CD4-positive, alpha-beta memory T cell (primary cell): ENCODE measurements at regions not wholly inside any gene's neighbourhood (a gene's known extent, or its start where the extent isn't known, plus 50 kb on each side); places are given as distances from the start of the nearest gene placed in this dataset.

Experiments
- CTCF ChIA-PET: fragments of 350-600 bp; sonication (Branson Sonifier 250); formaldehyde crosslinking; loops from one replicate; lab custom pipeline; 2021; ENCODE audit warnings: inconsistent platforms; ENCODE audit not compliant: partially characterized antibody; lab: Charles Lee
- POLR2A ChIA-PET: fragments of 350-600 bp; sonication (Branson Sonifier 250); formaldehyde crosslinking; loops from one replicate; lab custom pipeline; 2021; ENCODE audit not compliant: partially characterized antibody; lab: Charles Lee
- DNase-seq, 5 donors: peaks; one replicate each; pipeline versions ENCODE4 v3.0.0 to v3.0.0-alpha.2; 2020 to 2022; ENCODE audit warnings: mixed read lengths in 1 of 5
- H3K27ac ChIP-seq: one replicate; pipeline ENCODE4 v1.7.0; 2013; ENCODE audit warnings: low read depth, low read length
- H3K27me3 ChIP-seq: 2 replicates; pipeline ENCODE4 v1.7.0; 2013; ENCODE audit warnings: mild to moderate bottlenecking, low read length, moderate library complexity; ENCODE audit not compliant: insufficient read depth
- H3K36me3 ChIP-seq: 2 replicates; pipeline ENCODE4 v1.7.0; 2013; ENCODE audit warnings: mild to moderate bottlenecking, low read length, moderate library complexity; ENCODE audit not compliant: insufficient read depth
- H3K4me1 ChIP-seq: 2 replicates; pipeline ENCODE4 v1.7.0; 2013; ENCODE audit warnings: mild to moderate bottlenecking, low read length, moderate library complexity; ENCODE audit not compliant: insufficient read depth
- H3K4me3 ChIP-seq, 2 donors: one replicate each; pipeline ENCODE4 v1.7.0; 2013; ENCODE audit warnings: low read length in 2 of 2, mild to moderate bottlenecking in 1 of 2
- H3K9me3 ChIP-seq, 2 donors: one replicate each; pipeline ENCODE4 v1.7.0; 2013; ENCODE audit warnings: low read length in 2 of 2, control low read depth in 1 of 2; ENCODE audit not compliant: control insufficient read depth in 1 of 2
- H3K27ac Mint-ChIP-seq, 7 donors: one replicate each; pipeline ENCODE4 v1.8.0; 2020 to 2021; ENCODE audit warnings: mixed read lengths in 7 of 7, mild to moderate bottlenecking in 6 of 7, inconsistent platforms in 3 of 7, moderate library complexity in 3 of 7
- H3K27me3 Mint-ChIP-seq, 2 donors: one replicate each; pipeline ENCODE4 v1.8.0; 2020 to 2021; ENCODE audit warnings: mixed read lengths in 2 of 2
- H3K36me3 Mint-ChIP-seq, 2 donors: one replicate each; pipeline ENCODE4 v1.8.0; 2020 to 2021; ENCODE audit warnings: mixed read lengths in 2 of 2, inconsistent platforms in 1 of 2, mild to moderate bottlenecking in 1 of 2
- H3K4me1 Mint-ChIP-seq, 4 donors: one replicate each; pipeline ENCODE4 v1.8.0; 2020 to 2021; ENCODE audit warnings: mixed read lengths in 4 of 4, mild to moderate bottlenecking in 1 of 4
- H3K4me3 Mint-ChIP-seq, 8 donors: one replicate each; pipeline ENCODE4 v1.8.0; 2020 to 2021; ENCODE audit warnings: mixed read lengths in 8 of 8, mild to moderate bottlenecking in 7 of 8, moderate library complexity in 6 of 8, inconsistent platforms in 3 of 8
- H3K9me3 Mint-ChIP-seq, 8 donors: one replicate each; pipeline ENCODE4 v1.8.0; 2020 to 2021; ENCODE audit warnings: mixed read lengths in 8 of 8, mild to moderate bottlenecking in 5 of 8, inconsistent platforms in 3 of 8, moderate library complexity in 1 of 8
- intact Hi-C: fragments of 100-400 bp; cut with micrococcal nuclease; formaldehyde crosslinking; loops from one replicate; pipeline ENCODE4 v1.15.1; 2023

DNA sequence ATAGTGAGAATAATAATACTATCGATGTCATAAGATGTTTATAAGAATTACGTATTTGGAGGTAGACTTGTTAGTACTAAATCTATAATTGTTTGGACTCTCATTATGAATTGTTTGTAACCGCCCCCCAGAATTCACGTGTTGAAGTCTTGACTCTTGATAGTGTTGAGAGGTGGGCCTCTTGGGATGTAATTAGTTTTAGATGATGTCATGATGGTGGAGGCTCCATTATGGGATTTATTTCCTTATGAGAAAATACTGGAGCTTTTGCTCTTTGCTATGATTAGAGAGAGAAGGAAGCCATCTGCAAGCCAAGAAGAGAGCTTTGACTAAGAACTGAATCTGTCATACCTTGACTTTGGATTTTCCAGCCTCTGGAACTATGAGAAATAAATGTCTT, 142.2 kb downstream of the PRDM9 start:
- H3K27me3 Mint-ChIP-seq: no peaks in the 10 kb centered on the region
- H3K27ac Mint-ChIP-seq: no peak overlapping the region
- CTCF ChIA-PET: no interaction called here
- H3K27me3 ChIP-seq: no peaks in the 10 kb centered on the region
- DNase-seq: no peak
- no peaks in the 10 kb centered on the region for H3K36me3 ChIP-seq
- H3K4me3 Mint-ChIP-seq: no peak overlapping the region
- intact Hi-C loops: no loop called here
- no peak overlapping the region for H3K27ac ChIP-seq
- no peaks in the 10 kb centered on the region for H3K4me1 Mint-ChIP-seq
- H3K9me3 ChIP-seq: no peaks in the 10 kb centered on the region
- no peaks in the 10 kb centered on the region for H3K36me3 Mint-ChIP-seq
- POLR2A ChIA-PET: no interaction called here
- H3K4me3 ChIP-seq: no peak overlapping the region
- H3K9me3 Mint-ChIP-seq: peaks cover 2 to 36% (median 17%) of the 10 kb centered on the region in 8 donors
- no peaks in the 10 kb centered on the region for H3K4me1 ChIP-seq

DNA sequence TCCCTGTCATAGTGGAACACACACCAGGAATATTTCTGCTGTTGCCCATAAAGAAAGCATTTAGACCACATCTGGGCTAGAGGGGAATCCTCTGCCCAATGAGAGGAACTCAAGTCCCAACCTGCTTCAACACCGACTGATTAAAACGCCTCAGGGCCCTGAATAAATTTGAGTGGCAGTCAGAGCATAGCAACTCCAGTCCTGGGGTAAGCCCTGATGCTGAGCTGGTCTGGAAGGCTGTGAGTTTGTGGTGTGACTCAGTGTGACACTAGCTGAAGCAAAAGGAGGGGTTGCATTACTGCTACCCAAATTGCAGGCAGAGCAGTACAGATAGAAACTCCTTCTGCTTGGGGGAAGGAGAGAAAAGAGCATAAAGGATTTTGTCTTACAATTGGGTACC, 148.3 kb downstream of the PRDM9 start:
- Histone ChIP-seq H3K36me3 (no peaks in the 10 kb centered on the region), H3K27me3 (no peaks in the 10 kb centered on the region), H3K4me1 (no peaks in the 10 kb centered on the region), H3K27ac (no peak overlapping the region), H3K4me3 (no peak overlapping the region), H3K9me3 (no peaks in the 10 kb centered on the region)
- no peak for DNase-seq
- ChIA-PET POLR2A (no interaction called here), CTCF (no interaction called here)
- Mint-ChIP-seq H3K36me3 (no peaks in the 10 kb centered on the region), H3K9me3 (peaks cover 0 to 25% (median 7%) of the 10 kb centered on the region in 8 donors), H3K27ac (no peak overlapping the region), H3K27me3 (no peaks in the 10 kb centered on the region), H3K4me1 (no peaks in the 10 kb centered on the region), H3K4me3 (no peak overlapping the region)
- intact Hi-C loops: no loop called here

DNA sequence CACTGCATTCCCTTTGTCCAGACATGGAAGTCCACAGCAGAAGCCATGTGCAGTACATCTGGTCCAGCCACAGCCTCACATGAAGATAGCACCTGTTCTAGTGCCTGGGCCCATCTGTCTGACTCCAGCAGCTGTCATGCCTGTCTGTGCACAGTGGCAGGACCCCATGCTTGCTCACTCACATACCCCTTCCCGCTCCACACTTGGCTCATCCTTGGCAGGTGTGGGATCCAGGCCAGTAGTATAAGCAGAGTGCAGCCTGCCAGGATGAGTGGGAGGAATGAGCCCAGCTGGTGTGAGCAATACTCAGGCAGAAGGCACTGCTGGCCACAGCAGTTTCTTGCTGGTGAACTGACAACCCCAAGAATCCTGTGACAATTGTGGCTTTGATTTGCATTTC, 168.0 kb downstream of the PRDM9 start:
- POLR2A ChIA-PET: no interaction called here
- DNase-seq: no peak
- H3K27me3 Mint-ChIP-seq: no peaks in the 10 kb centered on the region
- CTCF ChIA-PET: no interaction called here
- Histone ChIP-seq H3K27ac (no peak overlapping the region), H3K36me3 (no peaks in the 10 kb centered on the region), H3K4me1 (no peaks in the 10 kb centered on the region), H3K27me3 (no peaks in the 10 kb centered on the region), H3K4me3 (no peak overlapping the region), H3K9me3 (no peaks in the 10 kb centered on the region)
- H3K27ac Mint-ChIP-seq: no peak overlapping the region
- H3K4me1 Mint-ChIP-seq: no peaks in the 10 kb centered on the region
- H3K9me3 Mint-ChIP-seq: peaks cover 3 to 20% (median 11%) of the 10 kb centered on the region in 8 donors
- intact Hi-C loops: no loop called here
- H3K4me3 Mint-ChIP-seq: no peak overlapping the region
- no peaks in the 10 kb centered on the region for H3K36me3 Mint-ChIP-seq

DNA sequence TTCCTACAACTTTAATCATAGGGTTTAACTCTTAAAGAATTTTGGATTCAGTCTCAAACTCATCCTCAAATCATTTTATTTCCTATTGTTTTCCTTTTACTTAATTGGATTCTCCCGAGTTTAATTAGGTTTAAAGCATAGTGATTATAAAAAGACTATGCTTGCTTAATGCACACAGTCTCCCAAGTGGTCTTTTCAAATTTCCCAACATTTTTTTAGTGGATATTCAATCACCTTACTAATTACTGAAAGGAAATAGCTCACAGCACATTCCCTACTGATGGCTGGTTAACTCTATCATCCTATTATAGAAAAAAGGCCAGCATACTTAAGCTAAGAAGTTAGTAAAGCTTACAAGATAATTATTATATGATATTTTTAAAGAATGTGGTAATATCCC, 170.6 kb downstream of the PRDM9 start:
- Mint-ChIP-seq H3K4me1 (no peaks in the 10 kb centered on the region), H3K4me3 (no peak overlapping the region), H3K27me3 (no peaks in the 10 kb centered on the region), H3K36me3 (no peaks in the 10 kb centered on the region), H3K27ac (no peak overlapping the region), H3K9me3 (peaks cover 0 to 15% (median 10%) of the 10 kb centered on the region in 8 donors)
- CTCF ChIA-PET: no interaction called here
- no peak for DNase-seq
- Histone ChIP-seq H3K27me3 (no peaks in the 10 kb centered on the region), H3K9me3 (no peaks in the 10 kb centered on the region), H3K36me3 (no peaks in the 10 kb centered on the region), H3K4me1 (no peaks in the 10 kb centered on the region), H3K4me3 (no peak overlapping the region), H3K27ac (no peak overlapping the region)
- intact Hi-C loops: no loop called here
- POLR2A ChIA-PET: no interaction called here

DNA sequence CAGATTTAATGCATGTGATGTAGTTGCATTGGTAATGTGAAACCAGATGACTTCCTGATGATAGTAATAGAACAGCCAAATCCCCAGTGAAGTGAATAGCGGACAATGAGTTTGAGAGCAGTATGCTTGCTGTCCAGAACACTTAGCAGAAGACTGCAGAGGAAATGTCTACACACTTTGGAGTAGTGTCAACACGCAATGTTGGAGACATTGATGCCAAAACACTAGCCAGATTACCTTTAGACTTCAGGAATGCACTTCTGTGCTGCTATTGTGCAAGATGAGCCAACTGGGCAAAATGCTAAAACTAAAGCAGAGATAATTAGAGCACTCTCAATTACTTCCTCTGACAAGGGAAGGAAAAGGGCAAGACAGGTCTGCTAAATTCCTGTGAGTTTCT, 176.7 kb downstream of the PRDM9 start:
- no peak overlapping the region for H3K4me3 ChIP-seq
- ChIA-PET CTCF (no interaction called here), POLR2A (no interaction called here)
- H3K4me1 Mint-ChIP-seq: no peaks in the 10 kb centered on the region
- H3K9me3 ChIP-seq: no peaks in the 10 kb centered on the region
- no peak overlapping the region for H3K4me3 Mint-ChIP-seq
- peaks cover 5 to 27% (median 7%) of the 10 kb centered on the region in 8 donors for H3K9me3 Mint-ChIP-seq
- H3K36me3 Mint-ChIP-seq: no peaks in the 10 kb centered on the region
- H3K27ac Mint-ChIP-seq: no peak overlapping the region
- H3K36me3 ChIP-seq: no peaks in the 10 kb centered on the region
- H3K27ac ChIP-seq: no peak overlapping the region
- intact Hi-C loops: no loop called here
- H3K4me1 ChIP-seq: no peaks in the 10 kb centered on the region
- H3K27me3 Mint-ChIP-seq: no peaks in the 10 kb centered on the region
- H3K27me3 ChIP-seq: no peaks in the 10 kb centered on the region
- DNase-seq: no peak

DNA sequence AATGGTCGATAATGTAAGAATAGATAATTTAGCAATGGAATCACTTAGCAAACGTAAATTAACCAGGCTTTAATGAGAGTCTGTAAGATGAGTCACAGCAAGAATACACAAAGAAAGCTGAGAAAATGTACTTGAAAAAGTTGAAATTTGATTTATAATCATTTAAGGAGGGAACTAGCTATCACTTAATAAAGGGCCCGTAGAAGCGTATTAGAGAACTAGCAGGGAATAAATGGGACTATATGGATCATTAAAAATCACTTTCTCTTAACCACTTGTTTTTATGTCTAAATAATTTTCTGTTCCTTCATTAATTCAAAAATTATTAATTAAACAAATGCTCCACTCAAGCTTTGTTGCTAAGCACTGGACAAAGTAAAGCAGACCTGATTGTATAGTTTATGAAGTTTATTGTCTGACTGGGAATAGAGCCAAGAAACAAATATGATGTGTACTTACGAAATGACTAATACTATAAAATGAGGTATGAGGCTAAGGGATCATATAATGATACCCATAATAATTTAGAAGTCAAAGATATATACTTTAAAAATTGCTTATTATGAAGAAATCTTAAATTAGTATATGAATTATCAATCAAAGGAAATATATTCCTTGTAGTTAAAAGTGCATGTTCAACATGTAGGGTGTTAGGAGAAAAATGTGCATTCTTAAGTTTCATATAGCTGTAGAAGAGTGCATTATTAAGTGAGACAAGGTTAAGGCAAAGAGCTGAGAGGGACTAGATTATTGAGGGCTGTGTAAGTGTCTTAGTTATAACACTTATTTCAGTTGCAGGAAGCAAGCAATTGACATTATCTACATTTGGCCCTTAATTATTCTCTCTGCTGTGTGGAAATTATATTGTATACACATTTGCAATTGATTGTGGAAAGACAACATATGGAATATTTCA, 196.8 kb downstream of the PRDM9 start:
- ChIA-PET CTCF (no interaction called here), POLR2A (no interaction called here)
- DNase-seq: no peak
- no peaks in the 10 kb centered on the region for H3K4me1 Mint-ChIP-seq
- H3K4me3 Mint-ChIP-seq: no peak overlapping the region
- Histone ChIP-seq H3K4me3 (no peak overlapping the region), H3K9me3 (no peaks in the 10 kb centered on the region), H3K27me3 (no peaks in the 10 kb centered on the region), H3K4me1 (no peaks in the 10 kb centered on the region), H3K36me3 (no peaks in the 10 kb centered on the region), H3K27ac (no peak overlapping the region)
- peaks cover 0 to 8% (median 3%) of the 10 kb centered on the region in 8 donors for H3K9me3 Mint-ChIP-seq
- no peak overlapping the region for H3K27ac Mint-ChIP-seq
- no peaks in the 10 kb centered on the region for H3K27me3 Mint-ChIP-seq
- intact Hi-C loops: no loop called here
- no peaks in the 10 kb centered on the region for H3K36me3 Mint-ChIP-seq

DNA sequence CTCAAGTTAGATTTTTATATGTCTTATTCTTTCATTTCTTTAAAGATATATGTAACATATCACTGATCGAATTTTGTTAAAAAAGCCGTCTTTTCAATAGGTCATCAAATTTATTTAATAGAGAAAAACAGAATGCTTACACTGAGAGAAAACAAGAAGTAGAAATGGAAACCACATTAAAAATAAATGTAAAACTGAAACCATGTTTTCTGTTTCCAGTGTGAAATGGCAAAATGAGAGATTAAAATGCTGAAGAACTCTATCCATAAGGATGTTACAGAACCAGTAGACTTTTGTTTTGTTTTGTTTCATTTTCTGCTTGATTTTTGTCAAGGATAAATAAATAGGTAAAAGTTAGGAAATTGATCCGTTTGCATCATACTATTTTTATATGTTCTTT, 210.1 kb downstream of the PRDM9 start:
- Mint-ChIP-seq H3K4me3 (no peak overlapping the region), H3K9me3 (peaks cover 3 to 24% (median 9%) of the 10 kb centered on the region in 8 donors), H3K27me3 (no peaks in the 10 kb centered on the region), H3K27ac (no peak overlapping the region), H3K4me1 (no peaks in the 10 kb centered on the region), H3K36me3 (no peaks in the 10 kb centered on the region)
- POLR2A ChIA-PET: no interaction called here
- no peaks in the 10 kb centered on the region for H3K36me3 ChIP-seq
- no peaks in the 10 kb centered on the region for H3K9me3 ChIP-seq
- no peak overlapping the region for H3K27ac ChIP-seq
- DNase-seq: no peak
- H3K4me1 ChIP-seq: no peaks in the 10 kb centered on the region
- no peaks in the 10 kb centered on the region for H3K27me3 ChIP-seq
- CTCF ChIA-PET: no interaction called here
- H3K4me3 ChIP-seq: no peak overlapping the region
- intact Hi-C loops: no loop called here
